PC-9 (cell line): ENCODE measurements at regions not wholly inside any gene's neighbourhood (a gene's known extent, or its start where the extent isn't known, plus 50 kb on each side); places are given as distances from the start of the nearest gene placed in this dataset.

Experiments
- EZH2 ChIP-seq: fragments of 200-600 bp; sonication (generic); IDR thresholded peaks from 2 replicates; pipeline ENCODE4 v1.8.0; 2017; ENCODE audit warnings: antibody characterized with exemption, low read depth
- TF ChIP-seq, protein P1 (sequence below): fragments of 200-600 bp; sonication (generic); conservative IDR thresholded peaks from 2 replicates; pipeline ENCODE4 v1.6.1; 2017; ENCODE audit warnings: mixed run types, antibody characterized with exemption, mild to moderate bottlenecking, moderate library complexity

DNA sequence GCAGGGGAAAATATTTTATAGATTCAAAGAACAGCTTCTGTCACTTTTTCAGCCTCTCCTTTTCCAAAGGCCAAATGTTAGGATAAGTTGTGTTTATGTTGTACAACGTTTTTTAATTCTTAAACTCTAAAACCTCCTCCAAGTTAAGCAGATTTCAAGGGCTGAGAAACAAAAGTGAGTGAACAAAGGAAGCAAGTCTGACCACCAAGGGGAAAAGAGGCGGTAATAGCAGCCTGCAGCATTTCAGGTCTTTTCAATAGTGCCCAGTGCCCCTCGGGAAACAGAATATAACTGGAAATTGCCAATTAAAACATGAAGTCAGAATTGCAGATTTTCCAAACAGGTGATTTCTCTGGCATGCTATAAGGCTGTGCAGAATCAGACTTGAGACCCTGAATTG, 510.0 kb upstream of the HTR2C start:
- TF ChIP-seq, protein P1, sequence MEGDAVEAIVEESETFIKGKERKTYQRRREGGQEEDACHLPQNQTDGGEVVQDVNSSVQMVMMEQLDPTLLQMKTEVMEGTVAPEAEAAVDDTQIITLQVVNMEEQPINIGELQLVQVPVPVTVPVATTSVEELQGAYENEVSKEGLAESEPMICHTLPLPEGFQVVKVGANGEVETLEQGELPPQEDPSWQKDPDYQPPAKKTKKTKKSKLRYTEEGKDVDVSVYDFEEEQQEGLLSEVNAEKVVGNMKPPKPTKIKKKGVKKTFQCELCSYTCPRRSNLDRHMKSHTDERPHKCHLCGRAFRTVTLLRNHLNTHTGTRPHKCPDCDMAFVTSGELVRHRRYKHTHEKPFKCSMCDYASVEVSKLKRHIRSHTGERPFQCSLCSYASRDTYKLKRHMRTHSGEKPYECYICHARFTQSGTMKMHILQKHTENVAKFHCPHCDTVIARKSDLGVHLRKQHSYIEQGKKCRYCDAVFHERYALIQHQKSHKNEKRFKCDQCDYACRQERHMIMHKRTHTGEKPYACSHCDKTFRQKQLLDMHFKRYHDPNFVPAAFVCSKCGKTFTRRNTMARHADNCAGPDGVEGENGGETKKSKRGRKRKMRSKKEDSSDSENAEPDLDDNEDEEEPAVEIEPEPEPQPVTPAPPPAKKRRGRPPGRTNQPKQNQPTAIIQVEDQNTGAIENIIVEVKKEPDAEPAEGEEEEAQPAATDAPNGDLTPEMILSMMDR, result no peak
- TF ChIP-seq EZH2, result no peak
